OCI-M2 (cell line): ENCODE measurements at regions not wholly inside any gene's neighbourhood (a gene's known extent, or its start where the extent isn't known, plus 50 kb on each side); places are given as distances from the start of the nearest gene placed in this dataset.

Experiments used
- DNase-seq: peaks from one replicate; lab custom pipeline; 2025; ENCODE audit not compliant: unreplicated experiment; lab: John Stamatoyannopoulos, UW

GRCh38 chr2:118300832-118301231, 212.6 kb downstream of the INSIG2 start:
- DNase-seq, result no peak

- DNase-seq, result no peak
Measured at GRCh38 chr2:118296663-118297062, 208.4 kb downstream of the INSIG2 start.

GRCh38 chr2:118295592-118296390, 207.5 kb downstream of the INSIG2 start:
- no peak for DNase-seq

- DNase-seq, result no peak
Measured at GRCh38 chr2:118294063-118294462, 205.8 kb downstream of the INSIG2 start.

GRCh38 chr2:118292991-118293390, 204.7 kb downstream of the INSIG2 start:
- DNase-seq, result no peak

- no peak for DNase-seq
Measured at GRCh38 chr2:118291251-118291880, 203.1 kb downstream of the INSIG2 start.

GRCh38 chr2:118290411-118291250, 202.4 kb downstream of the INSIG2 start:
- DNase-seq, result no peak

- no peak for DNase-seq
Measured at GRCh38 chr2:118279005-118279404, 190.7 kb downstream of the INSIG2 start.

GRCh38 chr2:118278046-118278445, 189.8 kb downstream of the INSIG2 start:
- no peak for DNase-seq

- DNase-seq, result no peak
Measured at GRCh38 chr2:118274841-118275510, 186.7 kb downstream of the INSIG2 start.

GRCh38 chr2:118272391-118272790, 184.1 kb downstream of the INSIG2 start:
- DNase-seq, result no peak

- no peak for DNase-seq
Measured at GRCh38 chr2:118269408-118270051, 181.3 kb downstream of the INSIG2 start.

GRCh38 chr2:118268268-118268667, 180.0 kb downstream of the INSIG2 start:
- no peak for DNase-seq

GRCh38 chr2:118265873-118266455, 177.7 kb downstream of the INSIG2 start:
- DNase-seq, result no peak

GRCh38 chr2:118264232-118264990, 176.1 kb downstream of the INSIG2 start:
- no peak for DNase-seq

GRCh38 chr2:118257696-118258095, 169.4 kb downstream of the INSIG2 start:
- no peak for DNase-seq

GRCh38 chr2:118255771-118256372, 167.6 kb downstream of the INSIG2 start:
- no peak for DNase-seq

- no peak for DNase-seq
Measured at GRCh38 chr2:118255301-118255700, 167.0 kb downstream of the INSIG2 start.

- no peak for DNase-seq
Measured at GRCh38 chr2:118254116-118254515, 165.8 kb downstream of the INSIG2 start.
